HUES6 (cell line): ENCODE measurements at regions not wholly inside any gene's neighbourhood (a gene's known extent, or its start where the extent isn't known, plus 50 kb on each side); places are given as distances from the start of the nearest gene placed in this dataset.

ENCODE experiments used
- H3K27ac ChIP-seq: 2 replicates; pipeline ENCODE4 v1.7.0; 2013; ENCODE audit warnings: low read depth, mild to moderate bottlenecking, low read length, inconsistent platforms
- H3K27me3 ChIP-seq: 2 replicates; pipeline ENCODE4 v1.6.1; 2013; ENCODE audit warnings: low read length; ENCODE audit not compliant: control insufficient read depth, insufficient read depth
- H3K36me3 ChIP-seq: 2 replicates; pipeline ENCODE4 v1.6.1; 2013; ENCODE audit warnings: low read length; ENCODE audit not compliant: control insufficient read depth, insufficient read depth
- H3K4me1 ChIP-seq: 2 replicates; pipeline ENCODE4 v1.6.1; 2013; ENCODE audit warnings: low read length; ENCODE audit not compliant: control insufficient read depth, insufficient read depth
- H3K4me3 ChIP-seq: 2 replicates; pipeline ENCODE4 v1.5.1; 2013; ENCODE audit warnings: low read depth, low read length
- H3K9ac ChIP-seq: one replicate; pipeline ENCODE4 v1.6.1; 2013; ENCODE audit warnings: mild to moderate bottlenecking, low read length
- H3K9me3 ChIP-seq: 2 replicates; pipeline ENCODE4 v1.6.1; 2013; ENCODE audit warnings: low read depth, low read length; ENCODE audit not compliant: control insufficient read depth, insufficient read depth

DNA sequence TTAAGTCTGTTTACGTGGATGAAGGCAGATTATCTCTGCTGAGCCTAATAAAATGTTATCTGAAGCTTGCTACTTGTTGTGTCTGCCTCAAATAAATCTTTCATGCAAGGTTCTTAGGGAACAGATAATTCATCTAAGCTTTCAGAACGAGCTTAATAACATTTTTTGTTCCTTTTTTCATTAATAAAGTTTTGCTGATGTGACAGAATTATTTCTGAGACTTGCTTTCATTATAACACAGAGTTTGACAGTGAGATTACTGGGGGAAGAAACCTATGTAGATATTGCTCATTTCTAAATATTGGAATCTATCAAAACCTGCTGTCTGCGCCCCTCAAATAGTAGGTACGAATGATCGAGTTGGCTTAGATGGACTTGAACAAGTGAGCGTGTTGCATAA is 948.7 kb upstream of the SEL1L start:
- Histone ChIP-seq H3K9me3 (no peaks in the 10 kb centered on the region), H3K36me3 (no peaks in the 10 kb centered on the region)

DNA sequence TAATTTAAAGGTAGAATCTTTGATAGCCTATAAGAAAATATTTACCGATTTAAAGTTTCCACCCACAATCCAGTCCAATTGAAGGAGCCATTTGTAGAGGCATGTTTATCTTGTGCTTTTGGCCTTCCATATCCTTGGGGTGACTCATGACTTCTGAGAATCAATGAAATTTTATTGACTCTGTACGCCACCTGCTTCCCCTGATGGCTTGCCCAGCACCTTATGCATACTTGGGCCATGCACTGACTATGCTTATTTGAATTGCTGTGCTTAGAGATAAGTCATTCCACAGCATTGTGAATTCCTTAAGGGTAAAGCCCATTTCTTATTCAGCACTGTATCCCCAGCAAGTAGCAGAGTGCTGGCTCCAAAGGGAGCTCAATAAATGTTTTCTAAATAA is 954.8 kb upstream of the SEL1L start:
- no peak overlapping the region for H3K27ac ChIP-seq
- H3K9ac ChIP-seq: no peak overlapping the region
- no peaks in the 10 kb centered on the region for H3K27me3 ChIP-seq
- H3K36me3 ChIP-seq: no peaks in the 10 kb centered on the region
- H3K4me1 ChIP-seq: no peaks in the 10 kb centered on the region
- H3K4me3 ChIP-seq: no peak overlapping the region
- no peaks in the 10 kb centered on the region for H3K9me3 ChIP-seq

More for the DNA sequence above, 948.7 kb upstream of the SEL1L start:
- H3K4me3 ChIP-seq: no peak overlapping the region
- H3K27me3 ChIP-seq: no peaks in the 10 kb centered on the region
- no peak overlapping the region for H3K9ac ChIP-seq
- no peak overlapping the region for H3K27ac ChIP-seq
- H3K4me1 ChIP-seq: no peaks in the 10 kb centered on the region; the same call in 1 of the 2 replicates

DNA sequence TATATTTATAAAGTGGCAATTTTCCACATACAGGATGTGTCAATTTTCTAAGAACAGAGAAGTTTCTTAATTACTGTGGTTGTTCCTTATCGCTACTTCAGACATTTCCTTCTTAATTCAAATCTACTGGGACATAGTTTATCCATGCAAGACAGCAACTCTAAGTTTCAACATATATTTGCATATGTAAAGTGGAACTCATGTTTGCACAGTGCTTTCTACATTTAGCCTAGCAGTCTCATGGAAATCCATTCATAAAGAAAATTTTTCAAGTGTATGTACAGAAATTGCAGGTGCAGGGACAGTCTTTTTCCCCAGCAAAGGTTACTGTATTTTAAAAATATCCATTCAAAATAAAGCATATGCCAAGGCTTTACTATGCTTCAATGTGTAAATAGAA is 956.7 kb upstream of the SEL1L start:
- Histone ChIP-seq H3K4me1 (no peaks in the 10 kb centered on the region), H3K9ac (no peak overlapping the region), H3K36me3 (no peaks in the 10 kb centered on the region), H3K9me3 (no peaks in the 10 kb centered on the region), H3K27me3 (no peaks in the 10 kb centered on the region), H3K27ac (no peak overlapping the region), H3K4me3 (no peak overlapping the region)

DNA sequence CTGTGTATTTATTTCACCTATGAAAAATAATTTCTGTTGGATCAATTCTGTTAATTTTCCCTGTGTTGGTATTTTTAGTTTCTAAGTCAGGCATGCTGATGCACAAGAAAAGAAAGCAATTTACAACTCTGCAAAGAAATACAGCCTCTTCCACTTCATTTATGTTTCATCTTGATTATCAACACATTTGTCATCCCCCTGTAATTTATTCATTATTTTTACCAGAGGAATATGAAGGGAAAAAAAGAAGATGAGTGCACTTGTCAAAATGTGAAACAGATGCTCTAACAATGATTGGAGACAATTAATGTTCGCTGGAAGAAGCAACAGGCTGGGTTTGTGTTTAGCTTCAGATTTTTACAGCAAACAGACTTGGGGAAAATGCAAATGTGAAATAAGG is 958.5 kb upstream of the SEL1L start:
- H3K27me3 ChIP-seq: no peaks in the 10 kb centered on the region
- H3K9ac ChIP-seq: no peak overlapping the region
- H3K36me3 ChIP-seq: no peaks in the 10 kb centered on the region
- H3K27ac ChIP-seq: no peak overlapping the region
- no peak overlapping the region for H3K4me3 ChIP-seq
- no peaks in the 10 kb centered on the region for H3K9me3 ChIP-seq
- H3K4me1 ChIP-seq: no peaks in the 10 kb centered on the region

DNA sequence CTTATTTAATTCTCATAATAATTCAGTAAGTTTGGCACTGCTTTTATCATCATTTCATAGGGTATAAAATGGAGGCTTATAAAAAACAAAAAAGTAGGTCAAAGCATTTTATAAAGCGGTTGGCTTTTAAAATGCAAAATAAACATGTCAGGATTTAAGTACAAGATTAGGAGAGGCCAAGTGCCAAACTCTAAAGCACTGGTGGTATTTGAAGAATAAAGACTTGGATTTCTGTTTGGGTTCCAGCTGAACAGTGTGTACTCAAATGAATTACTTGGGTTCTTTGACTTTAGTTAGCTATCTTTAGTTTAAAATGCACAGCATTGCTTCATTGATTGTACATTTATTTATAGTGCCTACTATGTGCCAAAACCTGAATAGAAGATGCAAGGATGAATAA is 966.6 kb upstream of the SEL1L start:
- Histone ChIP-seq H3K27ac (no peak overlapping the region), H3K4me3 (no peak overlapping the region), H3K9me3 (no peaks in the 10 kb centered on the region), H3K27me3 (no peaks in the 10 kb centered on the region), H3K9ac (no peak overlapping the region), H3K36me3 (no peaks in the 10 kb centered on the region), H3K4me1 (no peaks in the 10 kb centered on the region)

DNA sequence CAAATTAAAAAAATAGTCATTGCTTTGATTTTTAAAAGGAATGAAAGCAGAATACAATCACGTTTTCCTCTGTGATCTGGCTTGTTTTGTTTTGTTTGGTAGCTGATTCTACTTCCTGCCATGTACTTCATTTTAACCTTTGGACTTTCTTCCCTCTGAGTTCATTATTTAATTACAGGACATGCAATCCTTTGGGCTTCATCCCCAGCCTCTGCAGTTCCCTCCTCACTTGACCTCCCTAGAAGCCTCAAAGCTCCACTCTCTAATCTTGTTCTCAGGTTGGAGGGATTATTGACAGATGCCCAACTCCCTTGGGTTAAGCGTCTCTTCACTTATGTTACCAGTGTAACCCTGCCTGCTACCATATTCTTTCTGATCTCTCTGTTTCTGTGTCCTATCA is 967.9 kb upstream of the SEL1L start:
- no peaks in the 10 kb centered on the region for H3K36me3 ChIP-seq
- H3K27ac ChIP-seq: no peak overlapping the region
- no peaks in the 10 kb centered on the region for H3K4me1 ChIP-seq
- H3K9me3 ChIP-seq: no peaks in the 10 kb centered on the region
- no peak overlapping the region for H3K9ac ChIP-seq
- no peaks in the 10 kb centered on the region for H3K27me3 ChIP-seq
- H3K4me3 ChIP-seq: no peak overlapping the region

DNA sequence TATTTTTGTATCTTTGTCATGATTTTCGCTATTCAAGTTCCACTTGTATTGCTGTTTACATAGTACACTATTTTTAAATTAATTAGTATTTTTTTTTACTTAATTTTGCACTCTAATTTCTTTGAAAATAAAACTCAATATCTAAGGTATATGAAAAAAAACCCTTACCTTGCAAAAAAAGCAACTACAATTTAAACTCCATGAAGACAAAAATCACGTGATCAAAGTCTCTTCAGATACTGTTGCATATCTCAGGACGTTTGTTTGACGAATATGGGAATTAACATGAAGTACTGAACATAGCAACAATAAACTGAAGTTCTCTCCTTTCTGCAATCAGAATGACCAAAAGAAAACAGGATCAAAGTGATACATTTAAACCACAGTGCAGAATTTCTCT is 968.4 kb upstream of the SEL1L start:
- H3K27ac ChIP-seq: no peak overlapping the region
- no peaks in the 10 kb centered on the region for H3K4me1 ChIP-seq
- no peaks in the 10 kb centered on the region for H3K9me3 ChIP-seq

DNA sequence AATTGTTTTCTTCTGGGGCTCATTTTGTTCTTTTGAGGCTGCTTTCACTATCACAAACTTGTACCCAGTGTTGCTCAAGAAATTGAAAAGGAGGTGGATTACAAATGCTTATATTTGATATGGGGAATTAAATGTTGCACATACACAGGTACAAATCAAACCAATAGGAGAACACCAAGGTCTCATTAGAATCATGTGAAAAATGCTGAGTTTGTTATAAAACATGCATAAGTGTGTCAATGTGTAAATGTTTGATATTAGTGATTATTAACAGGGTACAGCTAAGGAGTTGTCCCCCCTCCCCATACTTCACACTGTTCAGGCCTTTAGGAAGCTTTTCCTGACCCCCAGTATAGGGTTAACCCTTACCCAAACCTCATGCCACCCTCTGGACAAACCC is 971.2 kb upstream of the SEL1L start:
- Histone ChIP-seq H3K27me3 (no peaks in the 10 kb centered on the region), H3K36me3 (no peaks in the 10 kb centered on the region), H3K4me3 (no peak overlapping the region), H3K27ac (no peak overlapping the region), H3K4me1 (peaks cover 4% of the 10 kb centered on the region; the same call in 1 of the 2 replicates), H3K9me3 (peaks cover 7% of the 10 kb centered on the region), H3K9ac (no peak overlapping the region)

More for the DNA sequence above, 968.4 kb upstream of the SEL1L start:
- H3K36me3 ChIP-seq: no peaks in the 10 kb centered on the region
- no peak overlapping the region for H3K9ac ChIP-seq
- H3K27me3 ChIP-seq: no peaks in the 10 kb centered on the region
- no peak overlapping the region for H3K4me3 ChIP-seq

DNA sequence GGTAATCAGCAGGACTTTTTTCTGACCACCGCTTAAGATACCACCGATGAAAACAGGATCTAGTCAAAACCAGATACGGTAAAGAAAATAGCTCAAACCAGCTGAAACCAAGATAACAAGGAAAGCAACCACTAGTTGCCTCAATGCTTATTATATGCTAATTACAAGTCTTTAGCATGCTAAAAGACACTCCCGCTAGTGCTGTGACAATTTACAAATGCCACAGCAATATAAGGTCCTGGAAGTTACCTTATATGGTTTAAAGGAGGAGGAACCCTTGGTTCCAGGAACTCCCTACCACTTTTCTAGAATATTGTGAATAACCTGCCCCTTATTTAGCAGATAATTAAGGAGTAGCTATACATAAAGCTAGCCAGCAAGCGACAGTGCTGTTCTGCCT is 976.4 kb upstream of the SEL1L start:
- no peaks in the 10 kb centered on the region for H3K27me3 ChIP-seq
- H3K9ac ChIP-seq: no peak overlapping the region
- no peaks in the 10 kb centered on the region for H3K36me3 ChIP-seq
- H3K9me3 ChIP-seq: peaks cover 7% of the 10 kb centered on the region
- peaks cover 7% of the 10 kb centered on the region for H3K4me1 ChIP-seq
- no peak overlapping the region for H3K27ac ChIP-seq
- no peak overlapping the region for H3K4me3 ChIP-seq

DNA sequence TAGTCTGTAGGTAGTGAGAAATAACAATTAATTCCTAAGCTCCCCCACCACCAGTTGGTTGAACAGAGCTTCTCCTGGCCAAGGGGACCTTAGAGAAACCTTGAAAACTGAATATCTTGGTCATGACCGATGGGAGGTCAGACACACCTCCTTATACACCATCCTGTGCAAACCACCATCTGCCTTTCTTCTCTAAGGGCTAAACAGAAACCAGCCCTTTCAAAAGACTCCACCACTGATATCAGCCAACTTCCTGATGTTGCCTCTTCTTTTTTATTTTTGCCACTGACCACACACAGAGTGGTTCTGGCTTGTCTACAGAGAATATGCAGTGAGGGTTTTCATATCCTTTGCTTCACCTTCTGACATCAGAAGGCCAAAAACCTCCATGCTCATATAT is 977.7 kb upstream of the SEL1L start:
- Histone ChIP-seq H3K9me3 (peaks cover 7% of the 10 kb centered on the region), H3K36me3 (no peaks in the 10 kb centered on the region), H3K9ac (no peak overlapping the region), H3K4me3 (no peak overlapping the region), H3K27ac (no peak overlapping the region), H3K4me1 (peaks cover 7% of the 10 kb centered on the region), H3K27me3 (no peaks in the 10 kb centered on the region)

DNA sequence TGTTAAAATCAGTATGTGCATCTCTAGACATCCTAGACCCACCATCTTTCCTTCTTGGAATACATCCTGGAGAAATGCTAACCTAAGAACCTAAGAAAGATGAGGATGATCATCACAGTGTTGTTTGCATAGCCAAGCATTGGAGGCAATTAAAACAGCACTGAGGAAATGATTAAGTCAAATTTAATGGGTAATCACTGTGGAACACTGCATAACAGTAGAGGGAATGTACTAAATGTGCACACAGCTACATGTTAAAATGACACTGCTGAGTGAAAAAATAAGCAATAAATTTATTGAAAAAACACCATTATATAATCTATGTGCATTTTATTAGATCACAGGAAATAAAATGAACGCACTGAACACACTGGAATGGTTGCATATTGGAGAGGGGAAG is 987.1 kb upstream of the SEL1L start:
- H3K4me3 ChIP-seq: no peak overlapping the region
- no peak overlapping the region for H3K9ac ChIP-seq
- H3K4me1 ChIP-seq: no peaks in the 10 kb centered on the region
- peaks cover 5% of the 10 kb centered on the region for H3K9me3 ChIP-seq
- H3K27me3 ChIP-seq: no peaks in the 10 kb centered on the region
- no peaks in the 10 kb centered on the region for H3K36me3 ChIP-seq
- no peak overlapping the region for H3K27ac ChIP-seq

DNA sequence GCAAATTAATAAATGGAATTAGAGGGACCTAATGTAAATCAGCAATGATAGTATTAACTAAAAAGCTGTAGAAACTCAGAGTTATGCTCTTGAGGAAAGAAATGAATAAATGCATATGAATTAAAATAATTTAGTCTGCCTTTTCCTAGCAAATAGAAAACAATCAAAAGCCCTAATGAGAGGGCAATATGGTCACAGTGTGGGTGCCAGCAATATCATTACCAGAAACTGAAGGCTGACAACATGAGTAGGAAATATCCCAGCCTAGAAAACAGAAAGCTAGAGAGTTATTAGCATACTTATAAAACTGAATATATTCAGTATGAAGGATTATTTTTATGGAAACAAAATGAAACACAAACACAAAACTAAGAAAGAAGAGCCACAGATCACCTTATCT is 987.5 kb upstream of the SEL1L start:
- no peak overlapping the region for H3K9ac ChIP-seq

More for the DNA sequence above, 987.5 kb upstream of the SEL1L start:
- Histone ChIP-seq H3K4me1 (no peaks in the 10 kb centered on the region), H3K36me3 (no peaks in the 10 kb centered on the region), H3K27ac (no peak overlapping the region), H3K9me3 (peaks cover 5% of the 10 kb centered on the region), H3K27me3 (no peaks in the 10 kb centered on the region), H3K4me3 (no peak overlapping the region)
